T-cell (primary cell): ENCODE measurements at regions not wholly inside any gene's neighbourhood (a gene's known extent, or its start where the extent isn't known, plus 50 kb on each side); places are given as distances from the start of the nearest gene placed in this dataset.

Source experiments
- ATAC-seq, 4 experiments: fragments of 200-7000 bp in 3 of 4; fragments of 150-1000 bp in 1 of 4; cut with Tn5 transposase; replicated peaks in 1 of 4; 1 replicate in 3 of 4; 2 replicates in 1 of 4; pipeline ENCODE4 v1.10.0; 2021; ENCODE audit warnings: moderate library complexity in 3 of 4, mild to moderate bottlenecking in 2 of 4, moderate number of reproducible peaks in 1 of 4
- CTCF ChIA-PET, 2 donors: fragments of 300-600 bp; sonication (Branson Sonifier 250); formaldehyde crosslinking; loops; one replicate each; lab custom pipeline; 2022; ENCODE audit warnings: antibody characterized with exemption in 2 of 2; lab: Charles Lee
- POLR2A ChIA-PET, 2 donors: fragments of 300-600 bp; sonication (Branson Sonifier 250); formaldehyde crosslinking; loops; one replicate each; lab custom pipeline; 2022; ENCODE audit warnings: antibody characterized with exemption in 2 of 2; lab: Charles Lee
- DNase-seq, 35 experiments: peaks; one replicate each; pipeline versions ENCODE4 v3.0.0 to v3.0.0-alpha.2; 2013 to 2023
- H3K27ac ChIP-seq: one replicate; pipeline ENCODE4 v1.5.1; 2013; ENCODE audit warnings: low read length
- H3K27me3 ChIP-seq, 2 experiments: replicated peaks in 1 of 2; 1 replicate in 1 of 2; 2 replicates in 1 of 2; pipeline versions ENCODE4 v1.6.1 to v1.7.0; 2013; ENCODE audit warnings: low read length in 1 of 2, mixed read lengths in 1 of 2; ENCODE audit not compliant: control insufficient read depth in 2 of 2, insufficient read depth in 2 of 2; ENCODE audit errors: extremely low read depth in 1 of 2
- H3K36me3 ChIP-seq, 2 donors: 1 replicate in 1 of 2; 2 replicates in 1 of 2; pipeline versions ENCODE4 v1.6.1 to v1.7.0; 2013; ENCODE audit warnings: low read length in 1 of 2; ENCODE audit not compliant: control insufficient read depth in 2 of 2, insufficient read depth in 1 of 2; ENCODE audit errors: extremely low read depth in 1 of 2
- H3K4me1 ChIP-seq, 2 experiments: 1 replicate in 1 of 2; 2 replicates in 1 of 2; pipeline versions ENCODE4 v1.6.1 to v1.7.0; 2013; ENCODE audit warnings: low read length in 2 of 2, mixed read lengths in 1 of 2; ENCODE audit not compliant: insufficient read depth in 2 of 2, control insufficient read depth in 1 of 2; ENCODE audit errors: extremely low read depth in 1 of 2
- H3K4me3 ChIP-seq, 2 donors: 1 replicate in 1 of 2; 2 replicates in 1 of 2; pipeline versions ENCODE4 v1.5.1 to v1.7.0; 2013; ENCODE audit warnings: mild to moderate bottlenecking in 2 of 2, low read length in 1 of 2, moderate library complexity in 1 of 2; ENCODE audit not compliant: control insufficient read depth in 1 of 2; ENCODE audit errors: extremely low read depth in 1 of 2
- H3K9me3 ChIP-seq: 2 replicates; pipeline ENCODE4 v1.7.0; 2013
- H3K27ac Mint-ChIP-seq, 2 donors: one replicate each; pipeline ENCODE4 v1.8.0; 2020 to 2021; ENCODE audit warnings: mild to moderate bottlenecking in 2 of 2, mixed read lengths in 2 of 2
- H3K27me3 Mint-ChIP-seq, 2 donors: one replicate each; pipeline ENCODE4 v1.8.0; 2021 to 2022; ENCODE audit warnings: mixed read lengths in 2 of 2
- H3K36me3 Mint-ChIP-seq: one replicate; pipeline ENCODE4 v1.8.0; 2021; ENCODE audit warnings: mixed read lengths
- H3K4me1 Mint-ChIP-seq, 3 donors: one replicate each; pipeline ENCODE4 v1.8.0; 2020 to 2022; ENCODE audit warnings: mixed read lengths in 3 of 3, mild to moderate bottlenecking in 1 of 3
- H3K4me3 Mint-ChIP-seq, 3 donors: one replicate each; pipeline ENCODE4 v1.8.0; 2020 to 2022; ENCODE audit warnings: mild to moderate bottlenecking in 3 of 3, mixed read lengths in 3 of 3, moderate library complexity in 3 of 3
- H3K9me3 Mint-ChIP-seq, 3 donors: one replicate each; pipeline ENCODE4 v1.8.0; 2020 to 2022; ENCODE audit warnings: mixed read lengths in 3 of 3
- WGBS: methylation state at CpG from one replicate; pipeline ENCODE4 v1.1.5; 2013; ENCODE audit warnings: missing lambda C conversion rate; ENCODE audit not compliant: insufficient coverage; 5-methylcytosine and 5-hydroxymethylcytosine counted together

DNA sequence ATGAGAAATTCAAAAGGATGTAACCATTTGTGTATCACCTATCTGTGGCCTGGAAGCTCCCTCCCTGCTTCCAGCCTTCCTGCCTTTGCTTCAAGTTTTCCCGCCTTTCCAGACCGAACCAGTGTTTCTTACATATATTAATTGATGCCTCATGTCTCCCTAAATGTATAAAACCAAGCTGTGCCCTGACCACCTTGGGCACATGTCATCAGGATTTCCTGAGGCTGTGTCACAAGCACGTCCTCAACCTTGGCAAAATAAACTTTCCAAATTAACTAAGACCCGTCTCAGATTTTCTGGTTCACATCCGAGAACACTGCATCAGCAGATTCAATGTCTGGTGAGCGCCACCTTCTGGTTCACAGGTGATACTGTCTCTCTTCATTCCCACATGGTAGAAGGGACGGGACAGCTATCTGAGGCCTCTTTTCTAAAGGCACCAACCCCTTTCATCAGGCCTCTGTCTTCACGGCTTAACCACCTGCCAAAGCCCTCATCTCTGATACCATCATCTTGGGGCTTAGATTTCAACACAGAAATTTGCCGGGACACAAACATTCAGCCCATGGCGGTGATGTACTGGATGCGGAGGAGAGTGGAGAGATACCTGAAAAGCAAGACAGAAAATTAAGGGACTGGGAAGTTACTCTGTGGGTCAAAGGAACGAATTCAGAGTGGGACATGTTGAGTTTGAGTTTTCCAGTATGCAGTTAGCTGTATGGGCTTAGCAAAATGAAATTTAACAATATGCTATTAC, 58.7 kb upstream of the PABPC3 start:
- Mint-ChIP-seq H3K9me3 (no peaks in the 10 kb centered on the region), H3K4me1 (no peaks in the 10 kb centered on the region), H3K27ac (no peak overlapping the region), H3K27me3 (peaks cover 31 to 53% of the 10 kb centered on the region in 2 donors), H3K4me3 (no peak overlapping the region), H3K36me3 (no peaks in the 10 kb centered on the region)
- no peaks in the 10 kb centered on the region for H3K36me3 ChIP-seq
- peak in 26 of 35 experiments; percentile 4 to 71 (median 18) for DNase-seq
- H3K4me1 ChIP-seq, result no peaks in the 10 kb centered on the region
- no peak overlapping the region for H3K27ac ChIP-seq
- ATAC-seq, result peak in 3 of 4 experiments; percentile 44 to 70 (median 66)
- H3K27me3 ChIP-seq, result peaks cover 5 to 18% of the 10 kb centered on the region in 2 experiments
- no peaks in the 10 kb centered on the region for H3K9me3 ChIP-seq
- H3K4me3 ChIP-seq, result no peak overlapping the region
- CTCF ChIA-PET, result interaction anchor here (0.6 to 1.4 kb wide), 3 partner anchors 31 to 199 kb away, joined by 3 to 4 read pairs (median 3); no protein-coding TSS in a partner anchor
- 50% methylated on average over 8 of the region's 12 CpGs for WGBS
- POLR2A ChIA-PET, result no interaction called here

DNA sequence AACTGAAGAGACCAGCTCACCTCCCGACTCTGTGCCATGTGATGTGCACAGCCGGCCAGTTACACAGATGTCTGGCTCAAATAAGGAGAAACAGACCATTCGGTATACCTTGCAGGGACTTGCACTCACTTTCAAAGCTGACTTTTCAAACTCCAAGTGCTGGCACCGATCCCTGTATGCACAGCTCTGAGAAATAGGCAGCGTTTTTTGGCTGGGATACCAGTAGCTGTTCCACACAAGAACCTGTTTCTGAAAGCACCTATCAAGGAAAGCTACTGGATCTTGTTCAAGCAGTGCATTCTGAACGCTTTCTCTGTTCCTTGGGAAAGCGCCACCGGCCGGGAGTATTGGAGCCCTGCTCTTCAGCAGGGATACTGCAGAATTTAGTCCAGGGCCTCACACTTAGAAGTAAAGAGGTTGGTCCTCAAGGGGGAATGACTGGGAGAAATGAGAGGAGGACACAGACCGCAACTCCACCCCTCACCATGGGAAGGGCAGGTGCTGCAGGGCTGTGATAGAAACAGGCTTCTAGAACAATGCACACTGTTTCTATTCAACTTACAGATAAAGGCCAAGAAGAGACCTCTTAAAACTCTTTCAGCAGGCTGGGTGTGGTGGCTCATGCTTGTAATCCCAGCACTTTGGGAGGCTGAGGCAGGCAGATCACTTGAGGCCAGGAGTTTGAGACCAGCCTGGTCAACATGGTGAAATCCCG, 53.6 kb upstream of the PABPC3 start:
- no peak overlapping the region for H3K4me3 Mint-ChIP-seq
- H3K27ac Mint-ChIP-seq, result no peak overlapping the region
- ChIA-PET POLR2A (no interaction called here), CTCF (no interaction called here)
- H3K4me3 ChIP-seq, result no peak overlapping the region
- H3K36me3 ChIP-seq, result no peaks in the 10 kb centered on the region
- 78% methylated on average over 9 of the region's 11 CpGs for WGBS
- peaks cover 46 to 60% of the 10 kb centered on the region in 2 donors for H3K27me3 Mint-ChIP-seq
- no peak overlapping the region for H3K27ac ChIP-seq
- no peak for ATAC-seq
- no peak for DNase-seq
- H3K4me1 ChIP-seq, result peaks cover 0 to 5% of the 10 kb centered on the region in 2 experiments
- H3K9me3 Mint-ChIP-seq, result no peaks in the 10 kb centered on the region
- H3K9me3 ChIP-seq, result no peaks in the 10 kb centered on the region
- H3K36me3 Mint-ChIP-seq, result no peaks in the 10 kb centered on the region
- H3K27me3 ChIP-seq, result peaks cover 12 to 28% of the 10 kb centered on the region in 2 experiments
- peaks cover 0 to 5% (median 5%) of the 10 kb centered on the region in 3 donors for H3K4me1 Mint-ChIP-seq

DNA sequence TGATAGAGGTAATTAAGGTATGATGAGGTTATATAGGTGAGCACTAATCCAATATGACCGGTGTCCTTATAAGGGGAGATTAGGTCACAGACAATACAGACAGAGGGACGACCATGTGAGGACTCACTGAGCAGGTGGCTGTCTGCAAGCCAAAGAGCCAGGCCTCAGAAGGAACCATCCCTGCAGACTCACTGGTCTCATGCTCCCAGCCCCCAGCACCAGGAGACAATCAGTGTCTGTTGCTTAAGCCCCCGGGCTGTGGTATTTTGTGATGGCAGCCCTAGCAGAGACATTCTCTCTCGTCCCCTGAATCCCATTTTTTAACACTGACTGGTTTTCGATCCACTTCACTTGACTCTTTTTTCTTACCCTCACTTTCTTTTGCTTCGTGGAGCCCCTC, 51.9 kb upstream of the PABPC3 start:
- Mint-ChIP-seq H3K27me3 (peaks cover 57 to 66% of the 10 kb centered on the region in 2 donors), H3K9me3 (no peaks in the 10 kb centered on the region), H3K36me3 (no peaks in the 10 kb centered on the region), H3K4me3 (no peak overlapping the region), H3K27ac (no peak overlapping the region), H3K4me1 (peaks cover 0 to 7% (median 5%) of the 10 kb centered on the region in 3 donors)
- no peak overlapping the region for H3K27ac ChIP-seq
- no peak for DNase-seq
- 75% methylated on average over 6 of the region's 6 CpGs for WGBS
- H3K36me3 ChIP-seq, result no peaks in the 10 kb centered on the region
- H3K27me3 ChIP-seq, result peaks cover 12 to 33% of the 10 kb centered on the region in 2 experiments
- CTCF ChIA-PET, result interaction anchor here in 1 of 2 donors (0.6 kb wide), 1 partner anchor 1085 kb away, joined by 3 read pairs; no protein-coding TSS in a partner anchor
- POLR2A ChIA-PET, result no interaction called here
- no peak for ATAC-seq
- peaks cover 0 to 5% of the 10 kb centered on the region in 2 experiments for H3K4me1 ChIP-seq
- no peaks in the 10 kb centered on the region for H3K9me3 ChIP-seq
- no peak overlapping the region for H3K4me3 ChIP-seq
